ENCODE measurements at regions not wholly inside any gene's neighbourhood (a gene's known extent, or its start where the extent isn't known, plus 50 kb on each side); places are given as distances from the start of the nearest gene placed in this dataset.

DNA sequence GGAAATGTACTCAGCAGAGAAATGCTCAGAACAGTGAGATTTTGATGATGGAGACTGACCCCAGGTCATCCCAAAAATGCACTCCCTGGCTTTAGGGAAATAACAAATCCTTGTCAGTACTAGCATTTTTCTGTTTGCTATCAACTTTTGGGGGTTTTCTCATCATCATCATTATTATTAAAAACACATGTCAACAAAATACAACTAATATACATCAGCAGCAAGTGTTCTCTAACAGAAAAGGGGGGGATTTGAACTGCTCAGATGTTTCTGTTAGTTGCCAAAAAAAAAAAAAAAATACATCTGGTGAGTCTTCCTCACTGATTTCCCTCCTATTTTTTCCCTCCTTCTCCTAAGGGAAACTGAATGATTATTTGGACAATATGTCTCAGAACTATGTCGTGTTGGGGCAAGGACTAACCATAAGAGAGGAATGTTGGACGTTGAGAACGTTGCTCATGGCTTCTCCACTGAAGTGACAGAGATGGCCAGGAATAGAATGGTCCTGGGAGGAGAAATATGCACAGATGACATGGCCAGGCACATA lies 230.0 kb upstream of the MCTP2 start:
- WGBS, 2 experiments (ENCODE audit: extremely low coverage in 2 of 2, insufficient read length in 1 of 2), result no CpG with 5 or more reads among the region's 3 CpGs
- Histone ChIP-seq H3K4me1 (ENCODE audit: control insufficient read depth, insufficient read depth, low read length) (no peaks in the 10 kb centered on the region), H3K27me3 (ENCODE audit: control insufficient read depth, insufficient read depth, low read length) (no peaks in the 10 kb centered on the region), H4K8ac (ENCODE audit: low read depth in 2 of 2, low read length in 2 of 2) (no peak overlapping the region), H2BK15ac (ENCODE audit: low read depth, low read length) (no peak overlapping the region), H4K91ac (ENCODE audit: insufficient read depth, low read depth, low read length) (no peak overlapping the region), H3K27ac (ENCODE audit: insufficient read depth, low read length) (no peak overlapping the region), H4K20me1 (ENCODE audit: insufficient read depth, low read length) (no peaks in the 10 kb centered on the region), H3K4me2 (ENCODE audit: low read depth, low read length) (no peak overlapping the region), H3K4ac (ENCODE audit: low read depth, low read length) (no peak overlapping the region), H3K36me3 (ENCODE audit: control insufficient read depth, insufficient read depth, low read length) (no peaks in the 10 kb centered on the region), H3K79me1 (ENCODE audit: low read depth in 1 of 2, low read length in 2 of 2) (no peaks in the 10 kb centered on the region), H2AFZ (replicated peaks; ENCODE audit: low read length, poor library complexity) (no peak overlapping the region), H2AK5ac (ENCODE audit: low read depth, low read length) (no peak overlapping the region), H3K56ac (ENCODE audit: extremely low read depth, insufficient read depth, low read length) (no peak overlapping the region), H3K14ac (replicated peaks; ENCODE audit: low read depth, low read length) (no peak overlapping the region), H3K9me1 (ENCODE audit: insufficient read depth, low read length) (no peaks in the 10 kb centered on the region), H2AK9ac (replicated peaks; ENCODE audit: low read depth, low read length, poor library complexity) (no peak overlapping the region), H3K23ac (ENCODE audit: low read depth, low read length) (no peak overlapping the region), H2BK20ac (ENCODE audit: low read depth, low read length) (no peak overlapping the region), H4K5ac (ENCODE audit: low read depth, low read length) (no peak overlapping the region), H3K4me3 (ENCODE audit: insufficient read depth, low read depth, low read length) (no peak overlapping the region), H2BK5ac (ENCODE audit: low read depth, low read length, poor library complexity, severe bottlenecking) (no peak overlapping the region), H3K9me3 (ENCODE audit: control insufficient read depth, insufficient read depth, low read length) (peaks cover 2% of the 10 kb centered on the region; the same call in 1 of the 2 replicates), H2BK120ac (ENCODE audit: low read depth, low read length) (no peak overlapping the region), H3K9ac (ENCODE audit: low read depth, low read length) (no peak overlapping the region), H3K18ac (ENCODE audit: low read depth, low read length) (no peak overlapping the region)
- no peak for TF ChIP-seq CEBPB (IDR thresholded peaks at IDR 0.05; ENCODE audit: low read depth, low read length)
- TF ChIP-seq MAZ (IDR thresholded peaks at IDR 0.05; ENCODE audit: borderline replicate concordance, low read depth, low read length), result no peak
- no peak for TF ChIP-seq FOS (IDR thresholded peaks at IDR 0.05; ENCODE audit: low read depth, low read length)
- TF ChIP-seq, protein P1, sequence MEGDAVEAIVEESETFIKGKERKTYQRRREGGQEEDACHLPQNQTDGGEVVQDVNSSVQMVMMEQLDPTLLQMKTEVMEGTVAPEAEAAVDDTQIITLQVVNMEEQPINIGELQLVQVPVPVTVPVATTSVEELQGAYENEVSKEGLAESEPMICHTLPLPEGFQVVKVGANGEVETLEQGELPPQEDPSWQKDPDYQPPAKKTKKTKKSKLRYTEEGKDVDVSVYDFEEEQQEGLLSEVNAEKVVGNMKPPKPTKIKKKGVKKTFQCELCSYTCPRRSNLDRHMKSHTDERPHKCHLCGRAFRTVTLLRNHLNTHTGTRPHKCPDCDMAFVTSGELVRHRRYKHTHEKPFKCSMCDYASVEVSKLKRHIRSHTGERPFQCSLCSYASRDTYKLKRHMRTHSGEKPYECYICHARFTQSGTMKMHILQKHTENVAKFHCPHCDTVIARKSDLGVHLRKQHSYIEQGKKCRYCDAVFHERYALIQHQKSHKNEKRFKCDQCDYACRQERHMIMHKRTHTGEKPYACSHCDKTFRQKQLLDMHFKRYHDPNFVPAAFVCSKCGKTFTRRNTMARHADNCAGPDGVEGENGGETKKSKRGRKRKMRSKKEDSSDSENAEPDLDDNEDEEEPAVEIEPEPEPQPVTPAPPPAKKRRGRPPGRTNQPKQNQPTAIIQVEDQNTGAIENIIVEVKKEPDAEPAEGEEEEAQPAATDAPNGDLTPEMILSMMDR (conservative IDR thresholded peaks at IDR 0.05; ENCODE audit: low read depth, low read length), result no peak
- TF ChIP-seq SMC3 (IDR thresholded peaks at IDR 0.05; ENCODE audit: low read depth, low read length), result no peak
- no peak for TF ChIP-seq RAD21 (IDR thresholded peaks at IDR 0.05; ENCODE audit: low read length)
- no peak for TF ChIP-seq MXI1 (IDR thresholded peaks at IDR 0.05; ENCODE audit: borderline replicate concordance, low read depth, low read length)
- no peak for TF ChIP-seq POLR2A (IDR thresholded peaks at IDR 0.05; ENCODE audit: low read depth, low read length)
- TF ChIP-seq MAFK (IDR thresholded peaks at IDR 0.05; ENCODE audit: low read depth, low read length), result no peak
- TF ChIP-seq, protein P2, sequence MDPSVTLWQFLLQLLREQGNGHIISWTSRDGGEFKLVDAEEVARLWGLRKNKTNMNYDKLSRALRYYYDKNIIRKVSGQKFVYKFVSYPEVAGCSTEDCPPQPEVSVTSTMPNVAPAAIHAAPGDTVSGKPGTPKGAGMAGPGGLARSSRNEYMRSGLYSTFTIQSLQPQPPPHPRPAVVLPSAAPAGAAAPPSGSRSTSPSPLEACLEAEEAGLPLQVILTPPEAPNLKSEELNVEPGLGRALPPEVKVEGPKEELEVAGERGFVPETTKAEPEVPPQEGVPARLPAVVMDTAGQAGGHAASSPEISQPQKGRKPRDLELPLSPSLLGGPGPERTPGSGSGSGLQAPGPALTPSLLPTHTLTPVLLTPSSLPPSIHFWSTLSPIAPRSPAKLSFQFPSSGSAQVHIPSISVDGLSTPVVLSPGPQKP (IDR thresholded peaks at IDR 0.05; ENCODE audit: borderline replicate concordance, low read depth, low read length), result no peak
- no peak for TF ChIP-seq RCOR1 (IDR thresholded peaks at IDR 0.05; ENCODE audit: insufficient replicate concordance, low read length)
- TF ChIP-seq, protein P3, sequence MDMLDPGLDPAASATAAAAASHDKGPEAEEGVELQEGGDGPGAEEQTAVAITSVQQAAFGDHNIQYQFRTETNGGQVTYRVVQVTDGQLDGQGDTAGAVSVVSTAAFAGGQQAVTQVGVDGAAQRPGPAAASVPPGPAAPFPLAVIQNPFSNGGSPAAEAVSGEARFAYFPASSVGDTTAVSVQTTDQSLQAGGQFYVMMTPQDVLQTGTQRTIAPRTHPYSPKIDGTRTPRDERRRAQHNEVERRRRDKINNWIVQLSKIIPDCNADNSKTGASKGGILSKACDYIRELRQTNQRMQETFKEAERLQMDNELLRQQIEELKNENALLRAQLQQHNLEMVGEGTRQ (IDR thresholded peaks at IDR 0.05; ENCODE audit: low read depth, low read length), result no peak
- no peak for TF ChIP-seq RFX5 (IDR thresholded peaks at IDR 0.05; ENCODE audit: low read depth, low read length)
- TF ChIP-seq NFE2L2 (IDR thresholded peaks at IDR 0.05; ENCODE audit: low read depth, low read length), result no peak
- no peak for TF ChIP-seq BHLHE40 (IDR thresholded peaks at IDR 0.05; ENCODE audit: low read depth, low read length)
- TF ChIP-seq CHD1 (IDR thresholded peaks at IDR 0.05; ENCODE audit: low read depth, low read length), result no peak
- dilution Hi-C loops (cut with HindIII; ENCODE audit: low sequenced_read_pairs, unreplicated experiment) (no loop called here), in situ Hi-C loops (cut with MboI; ENCODE audit: low sequenced_read_pairs) (no loop called here), intact Hi-C loops (cut with micrococcal nuclease) (no loop called here)
- BruUV-seq (replicated peaks), result no TSS peak
- CTCF ChIA-PET, result no interaction called here
- POLR2A ChIA-PET (ENCODE audit: unreplicated experiment), result no interaction called here
- ATAC-seq (ENCODE audit: low read depth) (no peak), DNase-seq (no peak)
